ENCODE measurements at regions not wholly inside any gene's neighbourhood (a gene's known extent, or its start where the extent isn't known, plus 50 kb on each side); places are given as distances from the start of the nearest gene placed in this dataset.

DNA sequence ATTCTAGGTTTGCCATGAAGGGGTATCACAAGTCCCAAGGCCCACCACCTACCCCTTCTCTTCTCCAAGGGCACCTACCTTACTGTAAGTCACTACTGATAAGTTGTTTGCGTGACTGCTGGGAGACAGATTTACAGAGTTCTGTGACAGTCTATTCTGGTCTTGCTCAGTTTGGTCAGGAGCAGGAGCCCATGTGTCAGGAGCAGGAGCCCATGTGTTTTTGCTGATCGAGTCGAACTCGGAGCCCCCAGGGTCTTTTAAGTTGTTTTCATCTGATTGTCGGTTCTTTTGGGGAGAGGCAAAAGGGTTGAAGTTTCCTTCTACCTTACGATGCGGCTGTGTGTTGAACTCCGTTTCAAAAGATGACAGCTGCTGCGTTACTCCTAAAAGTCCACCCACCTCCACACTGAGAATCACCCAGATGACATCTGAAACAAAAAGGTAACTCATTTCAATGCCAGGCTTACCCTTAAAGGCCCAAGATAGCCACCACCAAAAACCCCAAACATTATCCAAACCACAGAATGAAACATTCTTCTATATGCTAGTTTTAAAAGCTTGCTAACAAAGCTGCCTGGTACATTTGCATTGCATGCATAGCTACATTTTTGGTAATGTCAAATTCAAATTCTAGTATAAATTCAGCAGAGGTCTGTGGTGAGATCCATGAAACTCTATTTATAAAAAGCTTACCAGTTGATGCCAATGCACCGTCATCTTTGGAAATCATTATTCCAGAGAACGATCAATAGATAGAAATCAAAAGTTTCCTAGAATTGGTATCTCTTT, 50.5 kb upstream of the SPDEF start:
- TF ChIP-seq, protein P1, sequence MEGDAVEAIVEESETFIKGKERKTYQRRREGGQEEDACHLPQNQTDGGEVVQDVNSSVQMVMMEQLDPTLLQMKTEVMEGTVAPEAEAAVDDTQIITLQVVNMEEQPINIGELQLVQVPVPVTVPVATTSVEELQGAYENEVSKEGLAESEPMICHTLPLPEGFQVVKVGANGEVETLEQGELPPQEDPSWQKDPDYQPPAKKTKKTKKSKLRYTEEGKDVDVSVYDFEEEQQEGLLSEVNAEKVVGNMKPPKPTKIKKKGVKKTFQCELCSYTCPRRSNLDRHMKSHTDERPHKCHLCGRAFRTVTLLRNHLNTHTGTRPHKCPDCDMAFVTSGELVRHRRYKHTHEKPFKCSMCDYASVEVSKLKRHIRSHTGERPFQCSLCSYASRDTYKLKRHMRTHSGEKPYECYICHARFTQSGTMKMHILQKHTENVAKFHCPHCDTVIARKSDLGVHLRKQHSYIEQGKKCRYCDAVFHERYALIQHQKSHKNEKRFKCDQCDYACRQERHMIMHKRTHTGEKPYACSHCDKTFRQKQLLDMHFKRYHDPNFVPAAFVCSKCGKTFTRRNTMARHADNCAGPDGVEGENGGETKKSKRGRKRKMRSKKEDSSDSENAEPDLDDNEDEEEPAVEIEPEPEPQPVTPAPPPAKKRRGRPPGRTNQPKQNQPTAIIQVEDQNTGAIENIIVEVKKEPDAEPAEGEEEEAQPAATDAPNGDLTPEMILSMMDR (IDR thresholded peaks at IDR 0.05 in 4 of 5, conservative IDR thresholded peaks at IDR 0.05 in 1 of 5): no peak
- no peak for TF ChIP-seq POLR2A (IDR thresholded peaks at IDR 0.05)
